ENCODE measurements at regions not wholly inside any gene's neighbourhood (a gene's known extent, or its start where the extent isn't known, plus 50 kb on each side); places are given as distances from the start of the nearest gene placed in this dataset.
A peak's percentile ranks its signal among the peaks of the same experiment; 100 is the strongest.
"Not testable (repeated sequence)": the region's sequence is repeated elsewhere in the genome, so short reads cannot be mapped to it uniquely, and the experiment has no call there.

GRCh38 chr1:163472651-163473248 is 151.0 kb downstream of the NUF2 start:
- no peak for DNase-seq (ENCODE audit: low spot score)

GRCh38 chr1:163477276-163477830 is 155.6 kb downstream of the NUF2 start:
- DNase-seq (ENCODE audit: low spot score), result no peak

- not testable (repeated sequence) for DNase-seq (ENCODE audit: low spot score)
Observed at GRCh38 chr1:163498391-163499330, 176.9 kb downstream of the NUF2 start.

GRCh38 chr1:163504331-163504978 is 182.7 kb downstream of the NUF2 start:
- no peak for DNase-seq (ENCODE audit: low spot score)

- peak; percentile 62 for DNase-seq (ENCODE audit: low spot score)
Observed at GRCh38 chr1:163509114-163509513, 187.4 kb downstream of the NUF2 start.

GRCh38 chr1:163512349-163512989 is 190.7 kb downstream of the NUF2 start:
- no peak for DNase-seq (ENCODE audit: low spot score)

GRCh38 chr1:163523375-163524029 is 201.7 kb downstream of the NUF2 start:
- DNase-seq (ENCODE audit: low spot score), result no peak

GRCh38 chr1:163528710-163529348 is 207.1 kb downstream of the NUF2 start:
- peak; percentile 39 for DNase-seq (ENCODE audit: low spot score)

- no peak for DNase-seq (ENCODE audit: low spot score)
Observed at GRCh38 chr1:163531345-163531744, 209.6 kb downstream of the NUF2 start.

- no peak for DNase-seq (ENCODE audit: low spot score)
Observed at GRCh38 chr1:163535401-163535800, 213.6 kb downstream of the NUF2 start.

- peak; percentile 53 for DNase-seq (ENCODE audit: low spot score)
Observed at GRCh38 chr1:163535807-163536206, 214.1 kb downstream of the NUF2 start.

GRCh38 chr1:163537809-163538208 is 216.1 kb downstream of the NUF2 start:
- no peak for DNase-seq (ENCODE audit: low spot score)

- no peak for DNase-seq (ENCODE audit: low spot score)
Observed at GRCh38 chr1:163538667-163539066, 216.9 kb downstream of the NUF2 start.

- DNase-seq (ENCODE audit: low spot score), result no peak
Observed at GRCh38 chr1:163540727-163541126, 219.0 kb downstream of the NUF2 start.

- DNase-seq (ENCODE audit: low spot score), result no peak
Observed at GRCh38 chr1:163544441-163544840, 222.7 kb downstream of the NUF2 start.

- no peak for DNase-seq (ENCODE audit: low spot score)
Observed at GRCh38 chr1:163558162-163558561, 236.4 kb downstream of the NUF2 start.

- DNase-seq (ENCODE audit: low spot score), result peak; percentile 6
Observed at GRCh38 chr1:163561580-163562295, 240.0 kb downstream of the NUF2 start.

- no peak for DNase-seq (ENCODE audit: low spot score)
Observed at GRCh38 chr1:163562355-163562754, 240.6 kb downstream of the NUF2 start.

GRCh38 chr1:163565166-163565565 is 243.4 kb downstream of the NUF2 start:
- no peak for DNase-seq (ENCODE audit: low spot score)

- DNase-seq (ENCODE audit: low spot score), result peak; percentile 18
Observed at GRCh38 chr1:163570071-163570470, 248.3 kb downstream of the NUF2 start.
